ENCODE measurements at regions not wholly inside any gene's neighbourhood (a gene's known extent, or its start where the extent isn't known, plus 50 kb on each side); places are given as distances from the start of the nearest gene placed in this dataset.
"Not testable (repeated sequence)": the region's sequence is repeated elsewhere in the genome, so short reads cannot be mapped to it uniquely, and the experiment has no call there.

GRCh38 chr12:8332373-8332772 is 105.0 kb upstream of the FAM90A1 start:
- H3K4me1 ChIP-seq (ENCODE audit: control insufficient read depth, insufficient read depth, low read length); H3K36me3 ChIP-seq (ENCODE audit: control insufficient read depth, insufficient read depth, low read length); H3K9me3 ChIP-seq (ENCODE audit: control insufficient read depth, low read depth, low read length); H3K4me3 ChIP-seq (ENCODE audit: low read length); H3K27ac ChIP-seq (ENCODE audit: low read length); DNase-seq; H3K27me3 ChIP-seq (ENCODE audit: control insufficient read depth, insufficient read depth, low read length): not testable (repeated sequence)
- no CpG with 5 or more reads among the region's 2 CpGs for WGBS (ENCODE audit: insufficient coverage, low lambda C conversion rate)

DNA sequence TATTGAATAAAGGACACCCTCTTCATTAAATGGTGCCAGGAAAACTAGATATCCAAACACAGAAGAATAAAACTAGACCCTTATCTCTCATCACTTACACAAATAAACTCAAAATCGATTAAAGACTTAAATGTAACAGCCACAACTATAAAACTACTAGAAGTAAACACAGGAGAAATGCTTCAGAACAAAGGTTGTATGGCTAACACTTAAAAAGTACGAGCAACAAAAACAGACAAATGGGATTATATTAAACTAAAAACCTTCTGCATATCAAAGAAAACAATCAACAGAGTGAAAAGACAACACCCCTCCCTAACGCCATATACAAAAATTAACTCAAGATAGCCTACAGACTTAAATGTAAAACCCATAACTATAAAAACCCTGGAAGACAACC is 104.7 kb upstream of the CLEC6A start:
- not testable (repeated sequence) for H3K27me3 ChIP-seq (ENCODE audit: control insufficient read depth, insufficient read depth, low read length); H3K27ac ChIP-seq (ENCODE audit: low read length); H3K36me3 ChIP-seq (ENCODE audit: control insufficient read depth, insufficient read depth, low read length); DNase-seq; H3K4me3 ChIP-seq (ENCODE audit: low read length); H3K4me1 ChIP-seq (ENCODE audit: control insufficient read depth, insufficient read depth, low read length); H3K9me3 ChIP-seq (ENCODE audit: control insufficient read depth, low read depth, low read length)
- WGBS (ENCODE audit: insufficient coverage, low lambda C conversion rate), result 75% methylated on average over 1 of the region's 3 CpGs

DNA sequence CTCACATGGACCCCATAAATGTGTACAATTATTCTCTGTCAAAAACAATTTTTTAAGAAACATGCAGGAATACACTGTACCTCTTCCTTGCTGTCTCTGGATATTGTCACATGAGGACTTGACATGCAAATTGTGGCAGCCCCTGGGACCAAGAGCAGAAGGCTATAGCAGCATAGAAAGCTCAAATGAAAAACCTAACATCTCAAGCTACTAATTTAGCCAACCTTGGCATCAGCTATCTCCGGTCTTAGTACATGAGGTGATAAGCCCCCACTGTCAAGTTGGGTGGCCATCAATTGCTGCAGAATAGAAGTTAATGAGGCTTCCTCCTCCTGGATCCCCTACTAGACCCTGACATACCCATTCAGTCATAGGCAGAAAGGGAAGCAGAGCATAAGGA is 101.0 kb upstream of the CLEC6A start:
- H3K36me3 ChIP-seq (ENCODE audit: control insufficient read depth, insufficient read depth, low read length); H3K27ac ChIP-seq (ENCODE audit: low read length); DNase-seq; H3K9me3 ChIP-seq (ENCODE audit: control insufficient read depth, low read depth, low read length); H3K4me3 ChIP-seq (ENCODE audit: low read length); H3K4me1 ChIP-seq (ENCODE audit: control insufficient read depth, insufficient read depth, low read length); H3K27me3 ChIP-seq (ENCODE audit: control insufficient read depth, insufficient read depth, low read length): not testable (repeated sequence)
- no CpG with 5 or more reads among the region's 1 CpG for WGBS (ENCODE audit: insufficient coverage, low lambda C conversion rate)

DNA sequence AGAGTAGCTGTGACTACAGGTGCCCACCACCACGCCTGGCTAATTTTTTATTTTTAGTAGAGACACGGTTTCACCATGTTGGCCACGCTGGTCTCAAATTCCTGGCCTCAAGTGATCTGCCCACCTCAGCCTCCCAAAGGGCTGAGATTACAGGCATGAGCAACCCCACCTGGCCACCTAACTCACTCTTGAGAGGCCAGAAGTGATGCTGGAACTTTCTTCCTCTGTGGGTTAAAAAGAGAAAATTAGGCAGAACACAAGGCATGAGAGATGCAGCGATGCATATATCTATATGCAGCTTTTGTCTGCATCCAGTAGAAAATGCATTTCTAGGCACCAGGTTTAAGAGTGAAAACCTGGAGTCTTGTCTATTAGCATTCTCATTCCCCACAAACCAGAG is 100.2 kb upstream of the CLEC6A start:
- DNase-seq; H3K27me3 ChIP-seq (ENCODE audit: control insufficient read depth, insufficient read depth, low read length); H3K27ac ChIP-seq (ENCODE audit: low read length); H3K4me1 ChIP-seq (ENCODE audit: control insufficient read depth, insufficient read depth, low read length); H3K36me3 ChIP-seq (ENCODE audit: control insufficient read depth, insufficient read depth, low read length); H3K4me3 ChIP-seq (ENCODE audit: low read length); H3K9me3 ChIP-seq (ENCODE audit: control insufficient read depth, low read depth, low read length): not testable (repeated sequence)
- WGBS (ENCODE audit: insufficient coverage, low lambda C conversion rate), result no CpG with 5 or more reads among the region's 4 CpGs

DNA sequence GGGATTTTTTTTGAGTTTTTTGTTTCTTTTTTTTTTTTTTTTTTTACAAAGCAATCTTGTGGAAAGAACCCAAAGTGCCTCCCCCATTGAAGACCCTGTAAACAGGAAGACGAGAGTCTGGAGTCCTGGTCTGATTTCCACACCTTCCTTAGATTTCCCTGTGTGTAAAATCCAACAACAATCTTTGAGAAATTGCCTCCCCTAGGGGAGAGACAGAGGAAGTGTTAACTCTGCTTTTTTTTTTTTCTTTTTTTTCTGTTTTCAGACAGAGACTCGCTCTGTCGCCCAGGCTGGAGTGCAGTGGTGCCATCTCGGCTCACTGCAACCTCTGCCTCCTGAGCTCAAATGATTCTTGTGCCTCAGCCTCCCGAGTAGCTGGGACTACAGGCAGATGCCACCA is 82.0 kb upstream of the CLEC6A start:
- not testable (repeated sequence) for H3K27me3 ChIP-seq (ENCODE audit: control insufficient read depth, insufficient read depth, low read length); H3K27ac ChIP-seq (ENCODE audit: low read length); H3K36me3 ChIP-seq (ENCODE audit: control insufficient read depth, insufficient read depth, low read length); H3K9me3 ChIP-seq (ENCODE audit: control insufficient read depth, low read depth, low read length); H3K4me1 ChIP-seq (ENCODE audit: control insufficient read depth, insufficient read depth, low read length); H3K4me3 ChIP-seq (ENCODE audit: low read length)
- peak in 1 of 2 donors; percentile 10 for DNase-seq
- WGBS (ENCODE audit: insufficient coverage, low lambda C conversion rate), result no CpG with 5 or more reads among the region's 5 CpGs

GRCh38 chr12:8375122-8375521 is 80.6 kb upstream of the CLEC6A start:
- H3K36me3 ChIP-seq (ENCODE audit: control insufficient read depth, insufficient read depth, low read length); H3K27ac ChIP-seq (ENCODE audit: low read length); DNase-seq; H3K27me3 ChIP-seq (ENCODE audit: control insufficient read depth, insufficient read depth, low read length); H3K9me3 ChIP-seq (ENCODE audit: control insufficient read depth, low read depth, low read length); H3K4me3 ChIP-seq (ENCODE audit: low read length); H3K4me1 ChIP-seq (ENCODE audit: control insufficient read depth, insufficient read depth, low read length): not testable (repeated sequence)
- WGBS (ENCODE audit: insufficient coverage, low lambda C conversion rate), result 100% methylated on average over 1 of the region's 3 CpGs

DNA sequence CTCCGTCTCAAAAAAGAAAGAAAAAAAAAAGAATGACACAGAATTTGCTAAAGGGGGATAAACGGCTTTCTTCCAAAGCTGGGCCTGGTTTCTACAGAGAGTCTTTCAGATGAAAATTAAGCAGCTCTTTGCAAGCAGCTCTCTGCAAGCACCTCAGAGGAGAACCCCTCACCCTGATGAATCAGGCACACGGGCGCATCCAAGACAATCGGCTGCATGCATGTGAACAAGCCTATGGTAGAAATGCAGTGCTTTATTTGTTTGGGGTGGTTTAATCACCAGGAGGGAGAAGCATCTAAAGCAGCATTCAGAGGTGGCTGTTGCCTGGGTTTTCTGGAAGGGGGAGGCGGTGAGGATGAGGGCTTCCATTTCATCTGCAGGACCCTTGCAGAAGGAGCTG is 78.0 kb upstream of the CLEC6A start:
- H3K4me3 ChIP-seq (ENCODE audit: low read length); H3K36me3 ChIP-seq (ENCODE audit: control insufficient read depth, insufficient read depth, low read length); H3K27ac ChIP-seq (ENCODE audit: low read length); H3K27me3 ChIP-seq (ENCODE audit: control insufficient read depth, insufficient read depth, low read length); H3K9me3 ChIP-seq (ENCODE audit: control insufficient read depth, low read depth, low read length); H3K4me1 ChIP-seq (ENCODE audit: control insufficient read depth, insufficient read depth, low read length); DNase-seq: not testable (repeated sequence)
- no CpG with 5 or more reads among the region's 6 CpGs for WGBS (ENCODE audit: insufficient coverage, low lambda C conversion rate)

DNA sequence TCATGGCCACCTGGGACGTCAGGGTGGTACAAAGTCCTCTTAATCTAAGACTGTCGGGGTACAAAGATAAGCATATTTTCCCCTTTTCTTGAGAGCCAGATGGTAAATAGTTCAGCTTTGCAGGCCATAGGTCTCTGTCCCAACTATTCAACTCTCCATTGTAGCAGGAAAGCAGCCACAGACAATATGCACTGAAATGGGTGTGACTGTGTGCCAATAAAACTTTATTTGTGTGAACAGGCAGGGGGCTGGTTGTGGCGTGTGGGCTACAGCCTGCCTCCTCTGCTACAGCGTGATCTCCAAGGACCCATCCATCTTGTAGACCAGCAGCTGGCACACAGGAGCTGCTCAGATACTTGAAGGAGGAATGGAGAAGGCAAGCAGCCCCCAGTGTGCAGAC is 73.2 kb upstream of the CLEC6A start:
- WGBS (ENCODE audit: insufficient coverage, low lambda C conversion rate), result no CpG with 5 or more reads among the region's 4 CpGs
- not testable (repeated sequence) for H3K4me3 ChIP-seq (ENCODE audit: low read length); H3K9me3 ChIP-seq (ENCODE audit: control insufficient read depth, low read depth, low read length); H3K27me3 ChIP-seq (ENCODE audit: control insufficient read depth, insufficient read depth, low read length); H3K4me1 ChIP-seq (ENCODE audit: control insufficient read depth, insufficient read depth, low read length); H3K36me3 ChIP-seq (ENCODE audit: control insufficient read depth, insufficient read depth, low read length); H3K27ac ChIP-seq (ENCODE audit: low read length); DNase-seq

- H3K4me1 ChIP-seq (ENCODE audit: control insufficient read depth, insufficient read depth, low read length); H3K9me3 ChIP-seq (ENCODE audit: control insufficient read depth, low read depth, low read length); H3K27ac ChIP-seq (ENCODE audit: low read length); DNase-seq; H3K36me3 ChIP-seq (ENCODE audit: control insufficient read depth, insufficient read depth, low read length); H3K4me3 ChIP-seq (ENCODE audit: low read length); H3K27me3 ChIP-seq (ENCODE audit: control insufficient read depth, insufficient read depth, low read length): not testable (repeated sequence)
- no CpG with 5 or more reads among the region's 9 CpGs for WGBS (ENCODE audit: insufficient coverage, low lambda C conversion rate)
Measured at GRCh38 chr12:8384686-8385085, 71.1 kb upstream of the CLEC6A start.

GRCh38 chr12:8385431-8385830 is 70.3 kb upstream of the CLEC6A start:
- H3K4me1 ChIP-seq (ENCODE audit: control insufficient read depth, insufficient read depth, low read length); H3K36me3 ChIP-seq (ENCODE audit: control insufficient read depth, insufficient read depth, low read length); H3K9me3 ChIP-seq (ENCODE audit: control insufficient read depth, low read depth, low read length); H3K27ac ChIP-seq (ENCODE audit: low read length); DNase-seq; H3K27me3 ChIP-seq (ENCODE audit: control insufficient read depth, insufficient read depth, low read length); H3K4me3 ChIP-seq (ENCODE audit: low read length): not testable (repeated sequence)
- no CpG with 5 or more reads among the region's 12 CpGs for WGBS (ENCODE audit: insufficient coverage, low lambda C conversion rate)

- not testable (repeated sequence) for H3K4me3 ChIP-seq (ENCODE audit: low read length); H3K4me1 ChIP-seq (ENCODE audit: control insufficient read depth, insufficient read depth, low read length); H3K27ac ChIP-seq (ENCODE audit: low read length); H3K27me3 ChIP-seq (ENCODE audit: control insufficient read depth, insufficient read depth, low read length); H3K9me3 ChIP-seq (ENCODE audit: control insufficient read depth, low read depth, low read length); DNase-seq; H3K36me3 ChIP-seq (ENCODE audit: control insufficient read depth, insufficient read depth, low read length)
- no CpG with 5 or more reads among the region's 2 CpGs for WGBS (ENCODE audit: insufficient coverage, low lambda C conversion rate)
Measured at GRCh38 chr12:8386661-8387060, 69.1 kb upstream of the CLEC6A start.

Data from large intestine (tissue), 3 donors.